Liver (tissue), 8 donors: ENCODE measurements at regions not wholly inside any gene's neighbourhood (a gene's known extent, or its start where the extent isn't known, plus 50 kb on each side); places are given as distances from the start of the nearest gene placed in this dataset.

Source experiments
- DNase-seq: peaks from one replicate; pipeline ENCODE4 v3.0.0-alpha.2; 2017; ENCODE audit warnings: low spot score
- H3K27ac ChIP-seq, 2 donors: one replicate each; pipeline ENCODE4 v1.7.0; 2013; ENCODE audit warnings: inconsistent platforms in 2 of 2, low read length in 2 of 2, control low read depth in 1 of 2, low read depth in 1 of 2, mild to moderate bottlenecking in 1 of 2
- H3K27me3 ChIP-seq, 4 donors: one replicate each; pipeline versions ENCODE4 v1.6.1 to v1.7.0; 2013; ENCODE audit warnings: low read length in 3 of 4, inconsistent platforms in 1 of 4, mild to moderate bottlenecking in 1 of 4, moderate library complexity in 1 of 4; ENCODE audit not compliant: control insufficient read depth in 4 of 4, insufficient read depth in 4 of 4
- H3K36me3 ChIP-seq, 4 donors: one replicate each; pipeline versions ENCODE4 v1.6.1 to v1.7.0; 2013; ENCODE audit warnings: low read length in 3 of 4, mild to moderate bottlenecking in 3 of 4, low read depth in 1 of 4, moderate library complexity in 1 of 4; ENCODE audit not compliant: control insufficient read depth in 4 of 4, insufficient read depth in 3 of 4
- H3K4me1 ChIP-seq, 4 donors: one replicate each; pipeline versions ENCODE4 v1.6.1 to v1.7.0; 2013; ENCODE audit warnings: low read length in 3 of 4, mild to moderate bottlenecking in 3 of 4, moderate library complexity in 1 of 4; ENCODE audit not compliant: control insufficient read depth in 4 of 4, insufficient read depth in 4 of 4
- H3K4me3 ChIP-seq, 3 donors: one replicate each; pipeline versions ENCODE4 v1.6.1 to v1.7.0; 2013; ENCODE audit warnings: low read length in 3 of 3, control low read depth in 1 of 3, low read depth in 1 of 3, mild to moderate bottlenecking in 1 of 3
- H3K9ac ChIP-seq, 2 donors: one replicate each; pipeline ENCODE4 v1.7.0; 2013; ENCODE audit warnings: low read length in 2 of 2, mild to moderate bottlenecking in 2 of 2, moderate library complexity in 2 of 2, control low read depth in 1 of 2, low read depth in 1 of 2
- H3K9me3 ChIP-seq, 4 donors: one replicate each; pipeline versions ENCODE4 v1.6.1 to v1.7.0; 2013; ENCODE audit warnings: low read length in 3 of 4; ENCODE audit not compliant: control insufficient read depth in 4 of 4
- EGR1 ChIP-seq, 2 donors: IDR thresholded peaks; 2 replicates each; pipeline ENCODE4 v1.6.1; 2016 to 2018; ENCODE audit warnings: antibody characterized with exemption in 2 of 2, low read depth in 2 of 2
- FOXA1 ChIP-seq: IDR thresholded peaks from 2 replicates; pipeline ENCODE4 v1.6.1; 2016; ENCODE audit warnings: antibody characterized with exemption
- FOXA2 ChIP-seq: IDR thresholded peaks from 2 replicates; pipeline ENCODE4 v1.6.1; 2016; ENCODE audit warnings: antibody characterized with exemption
- GABPA ChIP-seq, 2 donors: IDR thresholded peaks in 1 of 2; conservative IDR thresholded peaks in 1 of 2; 2 replicates each; pipeline ENCODE4 v1.6.1; 2016; ENCODE audit warnings: antibody characterized with exemption in 2 of 2, mild to moderate bottlenecking in 1 of 2, moderate library complexity in 1 of 2
- HNF4A ChIP-seq, 2 donors: conservative IDR thresholded peaks; 2 replicates each; pipeline ENCODE4 v1.6.1; 2016; ENCODE audit warnings: antibody characterized with exemption in 2 of 2, mild to moderate bottlenecking in 2 of 2
- HNF4G ChIP-seq: IDR thresholded peaks from 2 replicates; pipeline ENCODE4 v1.6.1; 2016; ENCODE audit warnings: antibody characterized with exemption
- JUND ChIP-seq, 2 donors: IDR thresholded peaks; 2 replicates each; pipeline ENCODE4 v1.6.1; 2016; ENCODE audit warnings: antibody characterized with exemption in 2 of 2
- NR2F2 ChIP-seq: IDR thresholded peaks from 2 replicates; pipeline ENCODE4 v1.6.1; 2016; ENCODE audit warnings: antibody characterized with exemption
- RAD21 ChIP-seq, 2 donors: IDR thresholded peaks; 2 replicates each; pipeline ENCODE4 v1.6.1; 2016; ENCODE audit warnings: antibody characterized with exemption in 2 of 2, mild to moderate bottlenecking in 2 of 2
- RXRA ChIP-seq, 2 donors: IDR thresholded peaks; 2 replicates each; pipeline ENCODE4 v1.6.1; 2017 to 2018; ENCODE audit warnings: antibody characterized with exemption in 2 of 2, mild to moderate bottlenecking in 1 of 2
- SP1 ChIP-seq: IDR thresholded peaks from 2 replicates; pipeline ENCODE4 v1.6.1; 2018; ENCODE audit warnings: antibody characterized with exemption, mild to moderate bottlenecking
- TAF1 ChIP-seq: conservative IDR thresholded peaks from 2 replicates; pipeline ENCODE4 v1.6.1; 2016; ENCODE audit warnings: antibody characterized with exemption, mild to moderate bottlenecking
- YY1 ChIP-seq: IDR thresholded peaks from 2 replicates; pipeline ENCODE4 v1.6.1; 2016; ENCODE audit warnings: antibody characterized with exemption, mild to moderate bottlenecking
- WGBS: extraction: QIAGEN DNeasy Blood & Tissue Kit; methylation state at CpG from one replicate; pipeline ENCODE4 v1.1.7; 2013; 5-methylcytosine and 5-hydroxymethylcytosine counted together
- TF ChIP-seq, protein P1 (sequence below): IDR thresholded peaks from 2 replicates; pipeline ENCODE4 v1.6.1; 2016; ENCODE audit warnings: antibody characterized with exemption, mild to moderate bottlenecking
- TF ChIP-seq, protein P2 (sequence below): fragments of 150-350 bp; IDR thresholded peaks from 2 replicates; pipeline ENCODE4 v1.5.1; 2017; ENCODE audit warnings: improper control_type of control experiment, low read depth, low read length; ENCODE audit not compliant: missing input control
- TF ChIP-seq, protein P3 (sequence below): IDR thresholded peaks from 2 replicates; pipeline ENCODE4 v1.6.1; 2016; ENCODE audit warnings: antibody characterized with exemption
- TF ChIP-seq, protein P4 (sequence below): IDR thresholded peaks from 2 replicates; pipeline ENCODE4 v1.6.1; 2016; ENCODE audit warnings: antibody characterized with exemption
- TF ChIP-seq, protein P5 (sequence below): IDR thresholded peaks from 2 replicates; pipeline ENCODE4 v1.6.1; 2016; ENCODE audit warnings: antibody characterized with exemption
- donor health status: healthy.
- donor health status: healthy.
- donor health status: healthy.
- donor health status: healthy.
- donor health status: healthy.

DNA sequence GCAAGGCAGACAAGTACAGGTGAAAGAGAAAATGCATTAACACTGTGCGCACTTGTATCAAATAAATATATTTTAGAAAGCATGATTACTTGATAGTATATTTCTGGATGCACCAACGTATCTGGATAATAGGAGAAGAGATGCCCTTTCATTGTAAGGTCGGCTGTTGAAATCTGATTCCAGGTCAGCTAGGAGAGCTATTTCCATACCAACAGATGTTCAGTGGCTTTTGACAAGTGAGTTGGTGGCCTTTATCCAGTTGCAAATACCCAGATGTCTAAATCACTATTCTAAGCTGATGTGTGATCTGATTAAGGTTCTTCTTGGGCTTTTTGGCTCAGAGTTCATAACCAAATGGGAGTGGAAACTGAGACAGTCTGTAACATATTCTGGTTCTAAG is 128.2 kb upstream of the TBCA start:
- no peaks in the 10 kb centered on the region for H3K27me3 ChIP-seq
- TF ChIP-seq, protein P1, sequence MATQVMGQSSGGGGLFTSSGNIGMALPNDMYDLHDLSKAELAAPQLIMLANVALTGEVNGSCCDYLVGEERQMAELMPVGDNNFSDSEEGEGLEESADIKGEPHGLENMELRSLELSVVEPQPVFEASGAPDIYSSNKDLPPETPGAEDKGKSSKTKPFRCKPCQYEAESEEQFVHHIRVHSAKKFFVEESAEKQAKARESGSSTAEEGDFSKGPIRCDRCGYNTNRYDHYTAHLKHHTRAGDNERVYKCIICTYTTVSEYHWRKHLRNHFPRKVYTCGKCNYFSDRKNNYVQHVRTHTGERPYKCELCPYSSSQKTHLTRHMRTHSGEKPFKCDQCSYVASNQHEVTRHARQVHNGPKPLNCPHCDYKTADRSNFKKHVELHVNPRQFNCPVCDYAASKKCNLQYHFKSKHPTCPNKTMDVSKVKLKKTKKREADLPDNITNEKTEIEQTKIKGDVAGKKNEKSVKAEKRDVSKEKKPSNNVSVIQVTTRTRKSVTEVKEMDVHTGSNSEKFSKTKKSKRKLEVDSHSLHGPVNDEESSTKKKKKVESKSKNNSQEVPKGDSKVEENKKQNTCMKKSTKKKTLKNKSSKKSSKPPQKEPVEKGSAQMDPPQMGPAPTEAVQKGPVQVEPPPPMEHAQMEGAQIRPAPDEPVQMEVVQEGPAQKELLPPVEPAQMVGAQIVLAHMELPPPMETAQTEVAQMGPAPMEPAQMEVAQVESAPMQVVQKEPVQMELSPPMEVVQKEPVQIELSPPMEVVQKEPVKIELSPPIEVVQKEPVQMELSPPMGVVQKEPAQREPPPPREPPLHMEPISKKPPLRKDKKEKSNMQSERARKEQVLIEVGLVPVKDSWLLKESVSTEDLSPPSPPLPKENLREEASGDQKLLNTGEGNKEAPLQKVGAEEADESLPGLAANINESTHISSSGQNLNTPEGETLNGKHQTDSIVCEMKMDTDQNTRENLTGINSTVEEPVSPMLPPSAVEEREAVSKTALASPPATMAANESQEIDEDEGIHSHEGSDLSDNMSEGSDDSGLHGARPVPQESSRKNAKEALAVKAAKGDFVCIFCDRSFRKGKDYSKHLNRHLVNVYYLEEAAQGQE: no peak
- TF ChIP-seq RAD21 (IDR thresholded peaks at IDR 0.05) (no peak), YY1 (no peak), HNF4A (conservative IDR thresholded peaks at IDR 0.05) (no peak), RXRA (IDR thresholded peaks at IDR 0.05) (no peak), SP1 (no peak), EGR1 (IDR thresholded peaks at IDR 0.05; ENCODE audit: low read depth in 2 of 2) (no peak), NR2F2 (no peak), JUND (IDR thresholded peaks at IDR 0.05) (no peak), FOXA1 (no peak), HNF4G (no peak), TAF1 (no peak), FOXA2 (no peak), GABPA (IDR thresholded peaks at IDR 0.05 in 1 of 2, conservative IDR thresholded peaks at IDR 0.05 in 1 of 2) (no peak)
- TF ChIP-seq, protein P2, sequence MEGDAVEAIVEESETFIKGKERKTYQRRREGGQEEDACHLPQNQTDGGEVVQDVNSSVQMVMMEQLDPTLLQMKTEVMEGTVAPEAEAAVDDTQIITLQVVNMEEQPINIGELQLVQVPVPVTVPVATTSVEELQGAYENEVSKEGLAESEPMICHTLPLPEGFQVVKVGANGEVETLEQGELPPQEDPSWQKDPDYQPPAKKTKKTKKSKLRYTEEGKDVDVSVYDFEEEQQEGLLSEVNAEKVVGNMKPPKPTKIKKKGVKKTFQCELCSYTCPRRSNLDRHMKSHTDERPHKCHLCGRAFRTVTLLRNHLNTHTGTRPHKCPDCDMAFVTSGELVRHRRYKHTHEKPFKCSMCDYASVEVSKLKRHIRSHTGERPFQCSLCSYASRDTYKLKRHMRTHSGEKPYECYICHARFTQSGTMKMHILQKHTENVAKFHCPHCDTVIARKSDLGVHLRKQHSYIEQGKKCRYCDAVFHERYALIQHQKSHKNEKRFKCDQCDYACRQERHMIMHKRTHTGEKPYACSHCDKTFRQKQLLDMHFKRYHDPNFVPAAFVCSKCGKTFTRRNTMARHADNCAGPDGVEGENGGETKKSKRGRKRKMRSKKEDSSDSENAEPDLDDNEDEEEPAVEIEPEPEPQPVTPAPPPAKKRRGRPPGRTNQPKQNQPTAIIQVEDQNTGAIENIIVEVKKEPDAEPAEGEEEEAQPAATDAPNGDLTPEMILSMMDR: no peak
- TF ChIP-seq, protein P3, sequence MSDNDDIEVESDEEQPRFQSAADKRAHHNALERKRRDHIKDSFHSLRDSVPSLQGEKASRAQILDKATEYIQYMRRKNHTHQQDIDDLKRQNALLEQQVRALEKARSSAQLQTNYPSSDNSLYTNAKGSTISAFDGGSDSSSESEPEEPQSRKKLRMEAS: no peak
- TF ChIP-seq, protein P4, sequence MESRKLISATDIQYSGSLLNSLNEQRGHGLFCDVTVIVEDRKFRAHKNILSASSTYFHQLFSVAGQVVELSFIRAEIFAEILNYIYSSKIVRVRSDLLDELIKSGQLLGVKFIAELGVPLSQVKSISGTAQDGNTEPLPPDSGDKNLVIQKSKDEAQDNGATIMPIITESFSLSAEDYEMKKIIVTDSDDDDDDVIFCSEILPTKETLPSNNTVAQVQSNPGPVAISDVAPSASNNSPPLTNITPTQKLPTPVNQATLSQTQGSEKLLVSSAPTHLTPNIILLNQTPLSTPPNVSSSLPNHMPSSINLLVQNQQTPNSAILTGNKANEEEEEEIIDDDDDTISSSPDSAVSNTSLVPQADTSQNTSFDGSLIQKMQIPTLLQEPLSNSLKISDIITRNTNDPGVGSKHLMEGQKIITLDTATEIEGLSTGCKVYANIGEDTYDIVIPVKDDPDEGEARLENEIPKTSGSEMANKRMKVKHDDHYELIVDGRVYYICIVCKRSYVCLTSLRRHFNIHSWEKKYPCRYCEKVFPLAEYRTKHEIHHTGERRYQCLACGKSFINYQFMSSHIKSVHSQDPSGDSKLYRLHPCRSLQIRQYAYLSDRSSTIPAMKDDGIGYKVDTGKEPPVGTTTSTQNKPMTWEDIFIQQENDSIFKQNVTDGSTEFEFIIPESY: no peak
- TF ChIP-seq, protein P5, sequence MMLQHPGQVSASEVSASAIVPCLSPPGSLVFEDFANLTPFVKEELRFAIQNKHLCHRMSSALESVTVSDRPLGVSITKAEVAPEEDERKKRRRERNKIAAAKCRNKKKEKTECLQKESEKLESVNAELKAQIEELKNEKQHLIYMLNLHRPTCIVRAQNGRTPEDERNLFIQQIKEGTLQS: no peak
- DNase-seq: no peak
- no peak overlapping the region for H3K9ac ChIP-seq
- no peaks in the 10 kb centered on the region for H3K9me3 ChIP-seq
- 89% methylated on average over 3 of the region's 3 CpGs for WGBS
- no peak overlapping the region for H3K27ac ChIP-seq
- H3K4me1 ChIP-seq: no peaks in the 10 kb centered on the region
- no peak overlapping the region for H3K4me3 ChIP-seq
- H3K36me3 ChIP-seq: no peaks in the 10 kb centered on the region

DNA sequence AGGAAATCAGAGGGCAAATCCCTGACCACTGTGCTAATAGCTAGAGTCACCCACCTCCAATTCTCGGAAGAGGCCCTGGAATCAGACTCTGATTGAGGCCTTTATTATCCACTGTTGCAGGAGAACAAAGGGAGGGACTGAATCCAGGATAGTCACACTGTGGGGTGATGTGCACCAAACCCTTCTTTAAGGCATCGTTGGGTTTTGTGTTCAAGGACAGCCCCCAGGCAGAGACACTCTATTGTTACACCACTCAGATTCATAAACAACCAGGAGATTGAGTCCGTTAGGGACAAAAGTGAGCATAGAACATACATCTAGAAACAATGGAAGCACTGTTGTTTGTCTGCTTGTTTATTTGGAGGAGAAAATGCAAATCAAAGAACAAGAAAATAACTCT is 124.6 kb upstream of the TBCA start:
- no peak overlapping the region for H3K4me3 ChIP-seq
- 84% methylated on average over 3 of the region's 3 CpGs for WGBS

More for the DNA sequence above, 124.6 kb upstream of the TBCA start:
- Histone ChIP-seq H3K4me1 (no peaks in the 10 kb centered on the region), H3K36me3 (no peaks in the 10 kb centered on the region), H3K9me3 (no peaks in the 10 kb centered on the region), H3K27me3 (no peaks in the 10 kb centered on the region), H3K27ac (no peak overlapping the region), H3K9ac (no peak overlapping the region)
- no peak for TF ChIP-seq YY1
- no peak for TF ChIP-seq HNF4A (conservative IDR thresholded peaks at IDR 0.05)
- TF ChIP-seq, protein P2: no peak
- TF ChIP-seq, protein P3: no peak
- no peak for TF ChIP-seq JUND (IDR thresholded peaks at IDR 0.05)
- no peak for TF ChIP-seq RXRA (IDR thresholded peaks at IDR 0.05)
- no peak for TF ChIP-seq FOXA2
- no peak for DNase-seq
